GM18505 (cell line): ENCODE measurements at regions not wholly inside any gene's neighbourhood (a gene's known extent, or its start where the extent isn't known, plus 50 kb on each side); places are given as distances from the start of the nearest gene placed in this dataset.
"Not testable (repeated sequence)": the region's sequence is repeated elsewhere in the genome, so short reads cannot be mapped to it uniquely, and the experiment has no call there.

ENCODE experiments used
- ATAC-seq: cut with Tn5 transposase; IDR thresholded peaks from one replicate; pipeline ENCODE4 v1.9.1; 2021; ENCODE audit not compliant: unreplicated experiment
- POLR2A ChIP-seq: IDR thresholded peaks from 4 replicates; pipeline ENCODE4 v1.6.1; 2011; ENCODE audit warnings: borderline replicate concordance; ENCODE audit not compliant: insufficient read depth, insufficient read length; ENCODE audit errors: extremely low read depth

- no peak for TF ChIP-seq POLR2A
Observed at GRCh38 chr1:101122452-101123166, 97.0 kb upstream of the DPH5 start.

GRCh38 chr1:101121975-101122374 is 96.4 kb upstream of the DPH5 start:
- ATAC-seq: no peak
- TF ChIP-seq POLR2A: no peak

More at GRCh38 chr1:101122452-101123166, 97.0 kb upstream of the DPH5 start:
- ATAC-seq: peak; percentile 85

GRCh38 chr1:101121504-101121903 is 95.9 kb upstream of the DPH5 start:
- ATAC-seq: no peak

GRCh38 chr1:101120868-101121267 is 95.3 kb upstream of the DPH5 start:
- TF ChIP-seq POLR2A: no peak
- ATAC-seq: no peak

More at GRCh38 chr1:101121504-101121903, 95.9 kb upstream of the DPH5 start:
- no peak for TF ChIP-seq POLR2A

GRCh38 chr1:101119289-101119688 is 93.7 kb upstream of the DPH5 start:
- no peak for ATAC-seq
- no peak for TF ChIP-seq POLR2A

- ATAC-seq: no peak
- no peak for TF ChIP-seq POLR2A
Observed at GRCh38 chr1:101116006-101116405, 90.4 kb upstream of the DPH5 start.

- no peak for ATAC-seq
- no peak for TF ChIP-seq POLR2A
Observed at GRCh38 chr1:101115112-101115511, 89.5 kb upstream of the DPH5 start.

- ATAC-seq: not testable (repeated sequence)
Observed at GRCh38 chr1:101114128-101114527, 88.5 kb upstream of the DPH5 start.

- TF ChIP-seq POLR2A: no peak
- peak; percentile 95 for ATAC-seq
Observed at GRCh38 chr1:101112051-101112780, 86.6 kb upstream of the DPH5 start.

GRCh38 chr1:101111461-101111860 is 85.9 kb upstream of the DPH5 start:
- TF ChIP-seq POLR2A: no peak
- no peak for ATAC-seq

- no peak for ATAC-seq
- TF ChIP-seq POLR2A: no peak
Observed at GRCh38 chr1:101109791-101110190, 84.2 kb upstream of the DPH5 start.

GRCh38 chr1:101108111-101108500 is 82.5 kb upstream of the DPH5 start:
- TF ChIP-seq POLR2A: no peak
- no peak for ATAC-seq

- no peak for TF ChIP-seq POLR2A
- no peak for ATAC-seq
Observed at GRCh38 chr1:101107496-101108110, 82.0 kb upstream of the DPH5 start.

GRCh38 chr1:101105877-101106276 is 80.3 kb upstream of the DPH5 start:
- no peak for TF ChIP-seq POLR2A
- ATAC-seq: no peak
